HG03280 (cell line): ENCODE measurements at regions not wholly inside any gene's neighbourhood (a gene's known extent, or its start where the extent isn't known, plus 50 kb on each side); places are given as distances from the start of the nearest gene placed in this dataset.

Experiments used
- ATAC-seq: cut with Tn5 transposase; IDR thresholded peaks from one replicate; pipeline ENCODE4 v1.9.1; 2021; ENCODE audit warnings: mild to moderate bottlenecking, moderate library complexity; ENCODE audit not compliant: unreplicated experiment

- no peak for ATAC-seq
These were observed 533.2 kb downstream of the ARAP2 start for GRCh38 chr4:35711127-35711526.

GRCh38 chr4:35723973-35724372 lies 520.3 kb downstream of the ARAP2 start:
- no peak for ATAC-seq

GRCh38 chr4:35725131-35725530 lies 519.2 kb downstream of the ARAP2 start:
- ATAC-seq = no peak

- no peak for ATAC-seq
These were observed 513.9 kb downstream of the ARAP2 start for GRCh38 chr4:35730414-35730813.

GRCh38 chr4:35734381-35735098 lies 509.8 kb downstream of the ARAP2 start:
- no peak for ATAC-seq

GRCh38 chr4:35739308-35739707 lies 505.0 kb downstream of the ARAP2 start:
- no peak for ATAC-seq

- no peak for ATAC-seq
These were observed 490.3 kb downstream of the ARAP2 start for GRCh38 chr4:35754047-35754446.

GRCh38 chr4:35757836-35758235 lies 486.5 kb downstream of the ARAP2 start:
- ATAC-seq = no peak

GRCh38 chr4:35760807-35761206 lies 483.5 kb downstream of the ARAP2 start:
- no peak for ATAC-seq

- ATAC-seq = no peak
These were observed 472.7 kb downstream of the ARAP2 start for GRCh38 chr4:35771571-35771970.

- no peak for ATAC-seq
These were observed 472.0 kb downstream of the ARAP2 start for GRCh38 chr4:35772291-35772690.

- ATAC-seq = no peak
These were observed 454.3 kb downstream of the ARAP2 start for GRCh38 chr4:35789899-35790574.

GRCh38 chr4:35793045-35793722 lies 451.1 kb downstream of the ARAP2 start:
- no peak for ATAC-seq

GRCh38 chr4:35793766-35794165 lies 450.5 kb downstream of the ARAP2 start:
- ATAC-seq = no peak

GRCh38 chr4:35800669-35801068 lies 443.6 kb downstream of the ARAP2 start:
- no peak for ATAC-seq

GRCh38 chr4:35802644-35803043 lies 441.7 kb downstream of the ARAP2 start:
- no peak for ATAC-seq

- ATAC-seq = no peak
These were observed 425.8 kb downstream of the ARAP2 start for GRCh38 chr4:35818520-35818919.

- ATAC-seq = no peak
These were observed 424.3 kb downstream of the ARAP2 start for GRCh38 chr4:35820003-35820402.

GRCh38 chr4:35824231-35824630 lies 420.1 kb downstream of the ARAP2 start:
- no peak for ATAC-seq

- no peak for ATAC-seq
These were observed 408.4 kb downstream of the ARAP2 start for GRCh38 chr4:35835893-35836292.

- no peak for ATAC-seq
These were observed 407.7 kb downstream of the ARAP2 start for GRCh38 chr4:35836596-35836995.

- ATAC-seq = no peak
These were observed 377.3 kb downstream of the ARAP2 start for GRCh38 chr4:35867057-35867456.
